ENCODE measurements at regions not wholly inside any gene's neighbourhood (a gene's known extent, or its start where the extent isn't known, plus 50 kb on each side); places are given as distances from the start of the nearest gene placed in this dataset.

- DNase-seq (ENCODE audit: low read depth), result no peak
- no peaks in the 10 kb centered on the region for H3K36me3 ChIP-seq (ENCODE audit: control insufficient read depth, insufficient read depth, low read length)
- no peaks in the 10 kb centered on the region for H3K27me3 ChIP-seq (ENCODE audit: control insufficient read depth, insufficient read depth, low read length)
- H3K4me3 ChIP-seq (ENCODE audit: low read depth, low read length), result no peak overlapping the region
- no peak for TF ChIP-seq CTCF (IDR thresholded peaks at IDR 0.05; ENCODE audit: insufficient read depth, low read length, severe bottlenecking)
- no peak for FAIRE-seq
Measured at GRCh38 chrX:40385256-40385655, 195.5 kb upstream of the ATP6AP2 start.

- DNase-seq (ENCODE audit: low read depth) (no peak), FAIRE-seq (no peak)
Measured at GRCh38 chrX:40383969-40384368, 196.8 kb upstream of the ATP6AP2 start.

GRCh38 chrX:40383360-40383759 is 197.4 kb upstream of the ATP6AP2 start:
- no peak for TF ChIP-seq CTCF (IDR thresholded peaks at IDR 0.05; ENCODE audit: insufficient read depth, low read length, severe bottlenecking)
- DNase-seq (ENCODE audit: low read depth) (no peak), FAIRE-seq (no peak)
- H3K27me3 ChIP-seq (ENCODE audit: control insufficient read depth, insufficient read depth, low read length), result no peaks in the 10 kb centered on the region
- H3K36me3 ChIP-seq (ENCODE audit: control insufficient read depth, insufficient read depth, low read length), result no peaks in the 10 kb centered on the region
- H3K4me3 ChIP-seq (ENCODE audit: low read depth, low read length), result no peak overlapping the region

More at GRCh38 chrX:40383969-40384368, 196.8 kb upstream of the ATP6AP2 start:
- TF ChIP-seq CTCF (IDR thresholded peaks at IDR 0.05; ENCODE audit: insufficient read depth, low read length, severe bottlenecking), result no peak
- no peak overlapping the region for H3K4me3 ChIP-seq (ENCODE audit: low read depth, low read length)
- H3K27me3 ChIP-seq (ENCODE audit: control insufficient read depth, insufficient read depth, low read length), result no peaks in the 10 kb centered on the region
- no peaks in the 10 kb centered on the region for H3K36me3 ChIP-seq (ENCODE audit: control insufficient read depth, insufficient read depth, low read length)

GRCh38 chrX:40380655-40381488 is 199.9 kb upstream of the ATP6AP2 start:
- no peaks in the 10 kb centered on the region for H3K27me3 ChIP-seq (ENCODE audit: control insufficient read depth, insufficient read depth, low read length)
- no peak for FAIRE-seq
- no peaks in the 10 kb centered on the region for H3K36me3 ChIP-seq (ENCODE audit: control insufficient read depth, insufficient read depth, low read length)
- no peak for TF ChIP-seq CTCF (IDR thresholded peaks at IDR 0.05; ENCODE audit: insufficient read depth, low read length, severe bottlenecking)
- no peak for DNase-seq (ENCODE audit: low read depth)
- H3K4me3 ChIP-seq (ENCODE audit: low read depth, low read length), result no peak overlapping the region

GRCh38 chrX:40377684-40378083 is 203.1 kb upstream of the ATP6AP2 start:
- no peak for FAIRE-seq
- Histone ChIP-seq H3K27me3 (ENCODE audit: control insufficient read depth, insufficient read depth, low read length) (no peaks in the 10 kb centered on the region), H3K36me3 (ENCODE audit: control insufficient read depth, insufficient read depth, low read length) (no peaks in the 10 kb centered on the region), H3K4me3 (ENCODE audit: low read depth, low read length) (no peak overlapping the region)
- TF ChIP-seq CTCF (IDR thresholded peaks at IDR 0.05; ENCODE audit: insufficient read depth, low read length, severe bottlenecking), result no peak
- DNase-seq (ENCODE audit: low read depth), result no peak

GRCh38 chrX:40374486-40374885 is 206.3 kb upstream of the ATP6AP2 start:
- no peaks in the 10 kb centered on the region for H3K27me3 ChIP-seq (ENCODE audit: control insufficient read depth, insufficient read depth, low read length)
- H3K4me3 ChIP-seq (ENCODE audit: low read depth, low read length), result no peak overlapping the region
- no peak for DNase-seq (ENCODE audit: low read depth)
- H3K36me3 ChIP-seq (ENCODE audit: control insufficient read depth, insufficient read depth, low read length), result no peaks in the 10 kb centered on the region
- FAIRE-seq, result no peak
- no peak for TF ChIP-seq CTCF (IDR thresholded peaks at IDR 0.05; ENCODE audit: insufficient read depth, low read length, severe bottlenecking)

Measured in bronchial epithelial cell (primary cell).